Spleen (tissue), 11 donors: ENCODE measurements at regions not wholly inside any gene's neighbourhood (a gene's known extent, or its start where the extent isn't known, plus 50 kb on each side); places are given as distances from the start of the nearest gene placed in this dataset.

Source experiments
- DNase-seq: peaks from one replicate; pipeline ENCODE4 v3.0.0-alpha.2; 2020
- H3K27ac ChIP-seq, 8 donors: fragments of 200-600 bp; sonication (generic) in 7 of 8; 1 replicate in 4 of 8; 2 replicates in 4 of 8; pipeline versions ENCODE4 v1.5.0 to v1.8.0; 2016 to 2021; ENCODE audit warnings: inconsistent platforms in 4 of 8, mild to moderate bottlenecking in 4 of 8, moderate library complexity in 1 of 8
- H3K27me3 ChIP-seq, 7 donors: fragments of 200-600 bp; sonication (generic) in 6 of 7; replicated peaks in 1 of 7; 1 replicate in 4 of 7; 2 replicates in 3 of 7; pipeline versions ENCODE4 v1.5.0 to v1.8.0; 2016 to 2021; ENCODE audit warnings: inconsistent platforms in 3 of 7, mild to moderate bottlenecking in 1 of 7
- H3K36me3 ChIP-seq, 6 donors: fragments of 200-600 bp; sonication (generic) in 5 of 6; 1 replicate in 4 of 6; 2 replicates in 2 of 6; pipeline versions ENCODE4 v1.5.0 to v1.8.0; 2016 to 2021; ENCODE audit warnings: inconsistent platforms in 2 of 6
- H3K4me1 ChIP-seq, 6 donors: fragments of 200-600 bp; sonication (generic) in 5 of 6; 1 replicate in 3 of 6; 2 replicates in 3 of 6; pipeline versions ENCODE4 v1.5.0 to v1.8.0; 2016 to 2021; ENCODE audit warnings: inconsistent platforms in 3 of 6
- H3K4me3 ChIP-seq, 8 donors: fragments of 200-600 bp; sonication (generic) in 7 of 8; 1 replicate in 4 of 8; 2 replicates in 4 of 8; pipeline versions ENCODE4 v1.5.0 to v1.8.0; 2016 to 2021; ENCODE audit warnings: inconsistent platforms in 4 of 8, mild to moderate bottlenecking in 4 of 8, moderate library complexity in 2 of 8
- H3K9me3 ChIP-seq, 8 donors: fragments of 200-600 bp; sonication (generic) in 7 of 8; 1 replicate in 4 of 8; 2 replicates in 4 of 8; pipeline versions ENCODE4 v1.5.0 to v1.8.0; 2016 to 2021; ENCODE audit warnings: inconsistent platforms in 4 of 8
- CTCF ChIP-seq, 11 experiments: fragments of 200-600 bp in 7 of 11; fragments of 450-650 bp in 4 of 11; sonication (generic) in 4 of 11; IDR thresholded peaks in 8 of 11; conservative IDR thresholded peaks in 3 of 11; 1 replicate in 7 of 11; 2 replicates in 4 of 11; pipeline versions ENCODE4 v1.4.0 to v1.8.0; 2016 to 2021; ENCODE audit warnings: antibody characterized with exemption in 11 of 11, inconsistent platforms in 4 of 11, mild to moderate bottlenecking in 1 of 11
- POLR2A ChIP-seq, 3 donors: fragments of 450-650 bp; IDR thresholded peaks; one replicate each; pipeline ENCODE4 v1.5.1; 2017; ENCODE audit warnings: antibody characterized with exemption in 3 of 3, mild to moderate bottlenecking in 1 of 3
- POLR2AphosphoS5 ChIP-seq, 3 donors: sonication (generic); formaldehyde crosslinking; IDR thresholded peaks; one replicate each; pipeline ENCODE4 v1.5.1; 2017; ENCODE audit warnings: antibody characterized with exemption in 3 of 3
- WGBS, 5 donors: extraction: QIAGEN DNeasy Blood & Tissue Kit in 3 of 5; methylation state at CpG; one replicate each; pipeline versions ENCODE4 v1.1.5 to v1.1.7; 2013 to 2018; 5-methylcytosine and 5-hydroxymethylcytosine counted together
- intact Hi-C: fragments of 100-400 bp; cut with DNase I; formaldehyde crosslinking; loops from one replicate; pipeline ENCODE4 v1.15.0; 2023; ENCODE audit warnings: low total_unique reads
- donor health status: healthy with polysubstance abuse.
- donor health status: DM: no; HTN: no; CAD: no; lungs with moderate emphysema.
- donor health status: DM: no; HTN: no; CAD: no.
- donor health status: Bipolar disorder and iron deficiency.
- donor health status: healthy.
- donor health status: DM: no; HTN: no; CAD: no.
- donor health status: DM: yes; HTN: yes; CAD: no.

- Histone ChIP-seq H3K9me3 (peaks cover 0 to 8% (median 0%) of the 10 kb centered on the region in 8 donors), H3K36me3 (no peaks in the 10 kb centered on the region), H3K27me3 (no peaks in the 10 kb centered on the region), H3K27ac (no peak overlapping the region), H3K4me1 (no peaks in the 10 kb centered on the region), H3K4me3 (no peak overlapping the region)
- intact Hi-C loops = no loop called here
- TF ChIP-seq POLR2A (IDR thresholded peaks at IDR 0.05) (no peak), CTCF (IDR thresholded peaks at IDR 0.05 in 8 of 11, conservative IDR thresholded peaks at IDR 0.05 in 3 of 11) (no peak), POLR2AphosphoS5 (IDR thresholded peaks at IDR 0.05) (no peak)
- DNase-seq = no peak
- WGBS, 5 donors = 76 to 88% (median 86%) methylated on average over 5 of the region's 5 CpGs
These were observed 216.2 kb upstream of the CHRNA7 start for GRCh38 chr15:31814082-31814481.

- WGBS, 5 donors = 77 to 86% (median 81%) methylated on average over 15 of the region's 15 CpGs
These were observed 214.7 kb upstream of the CHRNA7 start for GRCh38 chr15:31815411-31816155.

GRCh38 chr15:31822463-31822862 is 207.9 kb upstream of the CHRNA7 start:
- Histone ChIP-seq H3K36me3 (no peaks in the 10 kb centered on the region), H3K27me3 (peaks cover 0 to 6% (median 0%) of the 10 kb centered on the region in 7 donors), H3K4me1 (no peaks in the 10 kb centered on the region), H3K27ac (no peak overlapping the region), H3K4me3 (no peak overlapping the region), H3K9me3 (no peaks in the 10 kb centered on the region)
- intact Hi-C loops = no loop called here
- DNase-seq = no peak
- TF ChIP-seq POLR2AphosphoS5 (IDR thresholded peaks at IDR 0.05) (no peak), POLR2A (IDR thresholded peaks at IDR 0.05) (no peak), CTCF (IDR thresholded peaks at IDR 0.05 in 8 of 11, conservative IDR thresholded peaks at IDR 0.05 in 3 of 11) (no peak)
- WGBS, 5 donors = 91 to 96% (median 93%) methylated on average over 2 of the region's 2 CpGs

More at GRCh38 chr15:31815411-31816155, 214.7 kb upstream of the CHRNA7 start:
- Histone ChIP-seq H3K4me3 (no peak overlapping the region), H3K27me3 (no peaks in the 10 kb centered on the region), H3K4me1 (no peaks in the 10 kb centered on the region), H3K9me3 (no peaks in the 10 kb centered on the region), H3K36me3 (no peaks in the 10 kb centered on the region), H3K27ac (no peak overlapping the region)
- intact Hi-C loops = no loop called here
- TF ChIP-seq POLR2AphosphoS5 (IDR thresholded peaks at IDR 0.05) (no peak), CTCF (IDR thresholded peaks at IDR 0.05 in 8 of 11, conservative IDR thresholded peaks at IDR 0.05 in 3 of 11) (no peak), POLR2A (IDR thresholded peaks at IDR 0.05) (no peak)
- no peak for DNase-seq

GRCh38 chr15:31824024-31824423 is 206.3 kb upstream of the CHRNA7 start:
- H3K9me3 ChIP-seq = no peaks in the 10 kb centered on the region
- no peak for TF ChIP-seq POLR2AphosphoS5 (IDR thresholded peaks at IDR 0.05)
- no peak for TF ChIP-seq POLR2A (IDR thresholded peaks at IDR 0.05)
- no peak for TF ChIP-seq CTCF (IDR thresholded peaks at IDR 0.05 in 8 of 11, conservative IDR thresholded peaks at IDR 0.05 in 3 of 11)
- H3K36me3 ChIP-seq = no peaks in the 10 kb centered on the region
- intact Hi-C loops = no loop called here
- no peak overlapping the region for H3K4me3 ChIP-seq
- 60 to 89% (median 78%) methylated on average over 5 of the region's 5 CpGs for WGBS, 5 donors
- no peaks in the 10 kb centered on the region for H3K4me1 ChIP-seq
- DNase-seq = no peak
- peaks cover 0 to 6% (median 0%) of the 10 kb centered on the region in 7 donors for H3K27me3 ChIP-seq
- no peak overlapping the region for H3K27ac ChIP-seq
